IgD-negative memory B cell (primary cell): ENCODE measurements at regions not wholly inside any gene's neighbourhood (a gene's known extent, or its start where the extent isn't known, plus 50 kb on each side); places are given as distances from the start of the nearest gene placed in this dataset.
A peak's percentile ranks its signal among the peaks of the same experiment; 100 is the strongest.
"Not testable (repeated sequence)": the region's sequence is repeated elsewhere in the genome, so short reads cannot be mapped to it uniquely, and the experiment has no call there.

Experiments used
- H3K27ac Mint-ChIP-seq, 3 donors: one replicate each; pipeline ENCODE4 v1.8.0; 2020 to 2022; ENCODE audit warnings: mild to moderate bottlenecking in 3 of 3, mixed read lengths in 3 of 3, moderate library complexity in 1 of 3
- H3K27me3 Mint-ChIP-seq: one replicate; pipeline ENCODE4 v1.8.0; 2021; ENCODE audit warnings: mixed read lengths
- H3K36me3 Mint-ChIP-seq: one replicate; pipeline ENCODE4 v1.8.0; 2020; ENCODE audit warnings: mild to moderate bottlenecking, mixed read lengths
- H3K4me1 Mint-ChIP-seq, 3 donors: one replicate each; pipeline ENCODE4 v1.8.0; 2020 to 2022; ENCODE audit warnings: mixed read lengths in 3 of 3, mild to moderate bottlenecking in 1 of 3
- H3K4me3 Mint-ChIP-seq, 4 donors: one replicate each; pipeline ENCODE4 v1.8.0; 2020 to 2022; ENCODE audit warnings: mild to moderate bottlenecking in 4 of 4, mixed read lengths in 4 of 4, moderate library complexity in 3 of 4
- H3K9me3 Mint-ChIP-seq, 3 donors: one replicate each; pipeline ENCODE4 v1.8.0; 2020 to 2021; ENCODE audit warnings: mixed read lengths in 3 of 3, mild to moderate bottlenecking in 1 of 3

DNA sequence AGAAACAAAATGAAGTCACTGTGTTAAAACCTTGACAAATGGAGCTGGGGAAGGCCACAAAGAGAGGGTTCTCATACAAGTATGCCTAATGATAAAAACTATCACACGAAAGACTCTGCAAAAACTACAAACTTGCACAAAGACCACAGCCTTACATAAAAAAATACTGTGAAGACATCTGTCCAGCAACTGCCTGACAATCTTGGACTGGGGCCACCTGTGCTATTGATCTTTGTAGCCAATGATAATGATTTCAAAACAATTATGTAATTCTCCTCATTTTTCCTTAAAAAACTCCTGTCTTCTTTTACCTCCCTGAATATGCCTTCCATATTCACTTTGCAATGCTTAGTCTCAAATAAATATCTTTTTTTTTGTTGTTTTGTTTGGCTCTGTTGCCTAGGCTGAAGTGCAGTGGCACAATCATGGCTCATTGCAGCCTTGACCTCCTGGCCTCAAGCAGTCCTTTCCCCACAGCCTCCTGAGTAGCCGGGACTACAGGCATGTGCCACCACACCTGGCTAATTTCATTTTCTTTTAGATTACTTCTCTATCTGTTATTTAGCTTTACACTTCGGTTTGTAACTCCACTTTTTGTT lies 79.4 kb upstream of the RHOU start:
- no peaks in the 10 kb centered on the region for H3K9me3 Mint-ChIP-seq
- H3K36me3 Mint-ChIP-seq = no peaks in the 10 kb centered on the region
- H3K27ac Mint-ChIP-seq = no peak overlapping the region
- H3K4me3 Mint-ChIP-seq = no peak overlapping the region
- H3K27me3 Mint-ChIP-seq = peaks cover 13% of the 10 kb centered on the region
- peaks cover 0 to 3% (median 0%) of the 10 kb centered on the region in 3 donors for H3K4me1 Mint-ChIP-seq

- H3K27me3 Mint-ChIP-seq, H3K27ac Mint-ChIP-seq: not testable (repeated sequence)
Measured at GRCh38 chr1:228662007-228662689, 73.1 kb upstream of the RHOU start.

GRCh38 chr1:228664399-228664914 lies 70.8 kb upstream of the RHOU start:
- Mint-ChIP-seq H3K36me3 (peaks cover 3% of the 10 kb centered on the region), H3K4me3 (no peak overlapping the region), H3K27me3 (peaks cover 1% of the 10 kb centered on the region)

More at GRCh38 chr1:228662007-228662689, 73.1 kb upstream of the RHOU start:
- not testable (repeated sequence) for H3K9me3 Mint-ChIP-seq, H3K36me3 Mint-ChIP-seq, H3K4me3 Mint-ChIP-seq, H3K4me1 Mint-ChIP-seq

GRCh38 chr1:228666686-228667623 lies 68.3 kb upstream of the RHOU start:
- Mint-ChIP-seq H3K27ac (no peak overlapping the region), H3K4me1 (no peaks in the 10 kb centered on the region)

More at GRCh38 chr1:228664399-228664914, 70.8 kb upstream of the RHOU start:
- no peak overlapping the region for H3K27ac Mint-ChIP-seq
- no peaks in the 10 kb centered on the region for H3K4me1 Mint-ChIP-seq
- no peaks in the 10 kb centered on the region for H3K9me3 Mint-ChIP-seq

GRCh38 chr1:228668553-228669241 lies 66.6 kb upstream of the RHOU start:
- H3K4me3 Mint-ChIP-seq = no peak overlapping the region

More at GRCh38 chr1:228666686-228667623, 68.3 kb upstream of the RHOU start:
- Mint-ChIP-seq H3K4me3 (no peak overlapping the region), H3K9me3 (no peaks in the 10 kb centered on the region), H3K36me3 (peaks cover 6% of the 10 kb centered on the region), H3K27me3 (peaks cover 1% of the 10 kb centered on the region)

DNA sequence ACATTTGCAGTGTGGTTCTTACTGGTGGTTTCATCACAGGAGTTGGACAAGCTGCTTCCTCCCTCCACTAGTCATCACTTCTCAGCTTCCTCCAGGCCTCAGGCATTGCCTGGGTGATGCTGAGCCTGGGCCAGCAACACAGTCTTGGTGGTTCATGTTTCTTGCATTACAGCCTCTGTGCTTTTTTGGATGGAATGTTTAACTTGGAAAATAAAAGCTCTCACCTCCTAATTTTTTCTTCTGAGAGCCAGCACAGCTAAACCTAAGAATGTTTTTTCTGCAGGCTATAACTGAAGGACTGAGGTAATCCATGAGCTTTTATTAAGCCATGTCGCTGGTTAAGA lies 66.1 kb upstream of the RHOU start:
- no peak overlapping the region for H3K4me3 Mint-ChIP-seq
- no peaks in the 10 kb centered on the region for H3K4me1 Mint-ChIP-seq
- H3K9me3 Mint-ChIP-seq = no peaks in the 10 kb centered on the region
- peaks cover 1% of the 10 kb centered on the region for H3K27me3 Mint-ChIP-seq
- H3K27ac Mint-ChIP-seq = no peak overlapping the region
- H3K36me3 Mint-ChIP-seq = peaks cover 6% of the 10 kb centered on the region

More at GRCh38 chr1:228668553-228669241, 66.6 kb upstream of the RHOU start:
- H3K36me3 Mint-ChIP-seq = peaks cover 6% of the 10 kb centered on the region
- no peaks in the 10 kb centered on the region for H3K9me3 Mint-ChIP-seq
- H3K4me1 Mint-ChIP-seq = no peaks in the 10 kb centered on the region
- H3K27ac Mint-ChIP-seq = no peak overlapping the region
- H3K27me3 Mint-ChIP-seq = peaks cover 1% of the 10 kb centered on the region

DNA sequence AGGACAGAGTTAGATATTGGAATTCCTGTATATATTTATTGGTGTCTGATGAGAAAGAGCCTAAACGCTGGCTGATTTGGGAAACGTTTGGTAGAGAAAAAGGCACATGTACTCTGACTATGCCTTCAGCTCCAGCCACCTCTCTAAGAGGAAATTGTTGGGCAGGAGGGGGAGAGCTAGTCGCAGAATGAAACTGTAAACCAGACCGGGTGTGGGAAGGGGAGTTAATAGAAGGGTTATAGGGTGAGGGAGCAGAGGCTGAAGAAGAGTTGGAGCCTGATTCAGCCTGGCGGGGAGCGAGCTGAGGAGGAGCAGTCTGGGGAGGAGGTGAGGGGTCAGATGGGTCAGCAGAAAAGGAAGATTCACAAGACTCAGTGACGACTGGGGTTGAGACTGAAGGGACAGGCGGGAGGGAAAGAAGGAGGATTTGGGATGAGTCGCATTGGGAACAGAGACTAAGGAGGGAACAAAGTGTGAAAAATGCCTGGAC lies 54.2 kb upstream of the RHOU start:
- Mint-ChIP-seq H3K4me3 (peak overlapping the region in 1 of 4 donors; percentile 34), H3K27me3 (peaks cover 20% of the 10 kb centered on the region)
- not testable (repeated sequence) for H3K36me3 Mint-ChIP-seq, H3K9me3 Mint-ChIP-seq, H3K4me1 Mint-ChIP-seq, H3K27ac Mint-ChIP-seq

DNA sequence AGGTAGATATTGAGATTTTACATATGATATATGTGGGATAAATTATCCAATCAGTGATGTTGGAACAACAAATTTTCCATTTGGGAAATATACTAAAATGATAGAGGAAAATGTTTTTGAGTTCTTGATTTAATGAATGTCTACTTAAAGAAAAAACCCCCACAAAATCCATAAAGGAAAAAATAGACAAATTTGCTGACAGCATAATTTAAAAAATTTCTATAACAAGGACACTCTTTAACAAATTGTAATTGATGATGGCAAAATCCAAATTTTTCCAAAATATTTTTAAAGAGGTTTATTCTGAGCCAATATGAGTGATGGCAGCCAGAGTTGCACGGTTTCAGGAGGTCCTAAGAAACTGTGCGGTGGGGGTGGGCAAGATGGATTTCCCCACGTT lies 51.9 kb upstream of the RHOU start:
- Mint-ChIP-seq H3K27me3 (peaks cover 22% of the 10 kb centered on the region), H3K4me3 (no peak overlapping the region), H3K4me1 (peaks cover 0 to 1% (median 0%) of the 10 kb centered on the region in 3 donors), H3K9me3 (no peaks in the 10 kb centered on the region), H3K36me3 (no peaks in the 10 kb centered on the region), H3K27ac (no peak overlapping the region)

- Mint-ChIP-seq H3K4me1 (peaks cover 0 to 1% (median 0%) of the 10 kb centered on the region in 3 donors), H3K36me3 (no peaks in the 10 kb centered on the region), H3K9me3 (no peaks in the 10 kb centered on the region), H3K4me3 (no peak overlapping the region), H3K27me3 (peaks cover 23% of the 10 kb centered on the region), H3K27ac (no peak overlapping the region)
Measured at GRCh38 chr1:228684607-228685006, 50.7 kb upstream of the RHOU start.

- Mint-ChIP-seq H3K27me3 (peaks cover 23% of the 10 kb centered on the region), H3K9me3 (no peaks in the 10 kb centered on the region), H3K27ac (no peak overlapping the region), H3K4me3 (no peak overlapping the region), H3K36me3 (peaks cover 1% of the 10 kb centered on the region), H3K4me1 (peaks cover 0 to 1% (median 0%) of the 10 kb centered on the region in 3 donors)
Measured at GRCh38 chr1:228685081-228685660, 50.1 kb upstream of the RHOU start.
